Fibroblast of lung (primary cell): ENCODE measurements at regions not wholly inside any gene's neighbourhood (a gene's known extent, or its start where the extent isn't known, plus 50 kb on each side); places are given as distances from the start of the nearest gene placed in this dataset.
"Not testable (repeated sequence)": the region's sequence is repeated elsewhere in the genome, so short reads cannot be mapped to it uniquely, and the experiment has no call there.

ENCODE experiments used
- DNase-seq, 2 donors: peaks; one replicate each; pipeline versions ENCODE4 v3.0.0 to v3.0.0-alpha.2; 2010; ENCODE audit warnings: low read depth in 2 of 2
- H2AFZ ChIP-seq: 2 replicates; pipeline ENCODE4 v1.5.1; 2012; ENCODE audit warnings: low read length, control low read depth, inconsistent platforms
- H3K27ac ChIP-seq: 2 replicates; pipeline ENCODE4 v1.5.1; 2011; ENCODE audit warnings: low read length, control low read depth; ENCODE audit not compliant: insufficient read depth
- H3K27me3 ChIP-seq: 2 replicates; pipeline ENCODE4 v1.5.1; 2011; ENCODE audit warnings: mild to moderate bottlenecking, low read length; ENCODE audit not compliant: control insufficient read depth, insufficient read depth
- H3K36me3 ChIP-seq: 2 replicates; pipeline ENCODE4 v1.5.1; 2011; ENCODE audit warnings: low read length; ENCODE audit not compliant: control insufficient read depth, insufficient read depth
- H3K4me1 ChIP-seq: 2 replicates; pipeline ENCODE4 v1.5.1; 2011; ENCODE audit warnings: low read length; ENCODE audit not compliant: control insufficient read depth, insufficient read depth; ENCODE audit errors: extremely low read depth
- H3K4me2 ChIP-seq: 2 replicates; pipeline ENCODE4 v1.5.1; 2011; ENCODE audit warnings: low read length, control low read depth; ENCODE audit not compliant: insufficient read depth; ENCODE audit errors: extremely low read depth
- H3K4me3 ChIP-seq, 4 experiments: fragments of 200-600 bp in 1 of 4; sonication (generic) in 1 of 4; replicated peaks in 1 of 4; 2 replicates each; pipeline ENCODE4 v1.5.1; 2011 to 2016; ENCODE audit warnings: low read length in 4 of 4, low read depth in 3 of 4, mild to moderate bottlenecking in 3 of 4, control low read depth in 2 of 4, inconsistent platforms in 1 of 4, mixed read lengths in 1 of 4; ENCODE audit not compliant: insufficient read depth in 1 of 4; ENCODE audit errors: control extremely low read depth in 1 of 4
- H3K79me2 ChIP-seq: 2 replicates; pipeline ENCODE4 v1.5.1; 2012; ENCODE audit warnings: mild to moderate bottlenecking, low read length, inconsistent platforms; ENCODE audit not compliant: control insufficient read depth, insufficient read depth
- H3K9ac ChIP-seq: 2 replicates; pipeline ENCODE4 v1.5.1; 2011; ENCODE audit warnings: mild to moderate bottlenecking, low read length, control low read depth; ENCODE audit not compliant: insufficient read depth
- H3K9me3 ChIP-seq: 2 replicates; pipeline ENCODE4 v1.5.1; 2012; ENCODE audit warnings: low read depth, low read length; ENCODE audit not compliant: control insufficient read depth, insufficient read depth
- H4K20me1 ChIP-seq: 2 replicates; pipeline ENCODE4 v1.5.1; 2011; ENCODE audit warnings: low read length; ENCODE audit not compliant: control insufficient read depth, insufficient read depth; ENCODE audit errors: extremely low read depth
- EZH2 ChIP-seq: IDR thresholded peaks from 2 replicates; pipeline ENCODE4 v1.5.1; 2012; ENCODE audit warnings: low read length, control low read depth, mild to moderate bottlenecking; ENCODE audit errors: missing control alignments
- TF ChIP-seq, protein P1 (sequence below), 2 donors: IDR thresholded peaks in 1 of 2; conservative IDR thresholded peaks in 1 of 2; 1 replicate in 1 of 2; 2 replicates in 1 of 2; pipeline ENCODE4 v1.5.1; 2011 to 2012; ENCODE audit warnings: low read length in 2 of 2, control low read depth in 1 of 2, inconsistent platforms in 1 of 2, low read depth in 1 of 2, mild to moderate bottlenecking in 1 of 2

GRCh38 chr12:102669056-102669455 lies 188.7 kb upstream of the IGF1 start:
- Histone ChIP-seq H3K9me3 (no peaks in the 10 kb centered on the region), H3K4me1 (no peaks in the 10 kb centered on the region), H3K27ac (no peak overlapping the region), H2AFZ (no peak overlapping the region), H3K4me3 (no peak overlapping the region), H3K79me2 (no peaks in the 10 kb centered on the region), H3K9ac (no peak overlapping the region), H4K20me1 (no peaks in the 10 kb centered on the region), H3K36me3 (no peaks in the 10 kb centered on the region), H3K4me2 (no peak overlapping the region), H3K27me3 (no peaks in the 10 kb centered on the region)
- no peak for DNase-seq
- no peak for TF ChIP-seq EZH2
- TF ChIP-seq, protein P1, sequence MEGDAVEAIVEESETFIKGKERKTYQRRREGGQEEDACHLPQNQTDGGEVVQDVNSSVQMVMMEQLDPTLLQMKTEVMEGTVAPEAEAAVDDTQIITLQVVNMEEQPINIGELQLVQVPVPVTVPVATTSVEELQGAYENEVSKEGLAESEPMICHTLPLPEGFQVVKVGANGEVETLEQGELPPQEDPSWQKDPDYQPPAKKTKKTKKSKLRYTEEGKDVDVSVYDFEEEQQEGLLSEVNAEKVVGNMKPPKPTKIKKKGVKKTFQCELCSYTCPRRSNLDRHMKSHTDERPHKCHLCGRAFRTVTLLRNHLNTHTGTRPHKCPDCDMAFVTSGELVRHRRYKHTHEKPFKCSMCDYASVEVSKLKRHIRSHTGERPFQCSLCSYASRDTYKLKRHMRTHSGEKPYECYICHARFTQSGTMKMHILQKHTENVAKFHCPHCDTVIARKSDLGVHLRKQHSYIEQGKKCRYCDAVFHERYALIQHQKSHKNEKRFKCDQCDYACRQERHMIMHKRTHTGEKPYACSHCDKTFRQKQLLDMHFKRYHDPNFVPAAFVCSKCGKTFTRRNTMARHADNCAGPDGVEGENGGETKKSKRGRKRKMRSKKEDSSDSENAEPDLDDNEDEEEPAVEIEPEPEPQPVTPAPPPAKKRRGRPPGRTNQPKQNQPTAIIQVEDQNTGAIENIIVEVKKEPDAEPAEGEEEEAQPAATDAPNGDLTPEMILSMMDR (conservative IDR thresholded peaks at IDR 0.05 in 1 of 2, IDR thresholded peaks at IDR 0.05 in 1 of 2; ENCODE audit: low read depth in 1 of 2, low read length in 2 of 2) = no peak

GRCh38 chr12:102666176-102666575 lies 185.8 kb upstream of the IGF1 start:
- H4K20me1 ChIP-seq, H3K4me3 ChIP-seq, H3K4me1 ChIP-seq, H2AFZ ChIP-seq, H3K4me2 ChIP-seq, H3K27ac ChIP-seq, DNase-seq, H3K36me3 ChIP-seq, H3K79me2 ChIP-seq, H3K9ac ChIP-seq, H3K9me3 ChIP-seq, H3K27me3 ChIP-seq: not testable (repeated sequence)

GRCh38 chr12:102659200-102659911 lies 179.0 kb upstream of the IGF1 start:
- Histone ChIP-seq H4K20me1 (no peaks in the 10 kb centered on the region), H3K9ac (no peak overlapping the region), H3K4me3 (no peak overlapping the region), H3K4me1 (no peaks in the 10 kb centered on the region), H3K79me2 (no peaks in the 10 kb centered on the region), H3K36me3 (no peaks in the 10 kb centered on the region), H3K9me3 (no peaks in the 10 kb centered on the region), H3K27me3 (no peaks in the 10 kb centered on the region), H3K27ac (no peak overlapping the region), H2AFZ (no peak overlapping the region), H3K4me2 (no peak overlapping the region)
- DNase-seq = no peak
- TF ChIP-seq, protein P1 (conservative IDR thresholded peaks at IDR 0.05 in 1 of 2, IDR thresholded peaks at IDR 0.05 in 1 of 2; ENCODE audit: low read depth in 1 of 2, low read length in 2 of 2) = no peak
- no peak for TF ChIP-seq EZH2
